ENCODE measurements at regions not wholly inside any gene's neighbourhood (a gene's known extent, or its start where the extent isn't known, plus 50 kb on each side); places are given as distances from the start of the nearest gene placed in this dataset.

GRCh38 chr6:14216946-14217684 is 99.5 kb downstream of the CD83 start:
- TF ChIP-seq, protein P1, sequence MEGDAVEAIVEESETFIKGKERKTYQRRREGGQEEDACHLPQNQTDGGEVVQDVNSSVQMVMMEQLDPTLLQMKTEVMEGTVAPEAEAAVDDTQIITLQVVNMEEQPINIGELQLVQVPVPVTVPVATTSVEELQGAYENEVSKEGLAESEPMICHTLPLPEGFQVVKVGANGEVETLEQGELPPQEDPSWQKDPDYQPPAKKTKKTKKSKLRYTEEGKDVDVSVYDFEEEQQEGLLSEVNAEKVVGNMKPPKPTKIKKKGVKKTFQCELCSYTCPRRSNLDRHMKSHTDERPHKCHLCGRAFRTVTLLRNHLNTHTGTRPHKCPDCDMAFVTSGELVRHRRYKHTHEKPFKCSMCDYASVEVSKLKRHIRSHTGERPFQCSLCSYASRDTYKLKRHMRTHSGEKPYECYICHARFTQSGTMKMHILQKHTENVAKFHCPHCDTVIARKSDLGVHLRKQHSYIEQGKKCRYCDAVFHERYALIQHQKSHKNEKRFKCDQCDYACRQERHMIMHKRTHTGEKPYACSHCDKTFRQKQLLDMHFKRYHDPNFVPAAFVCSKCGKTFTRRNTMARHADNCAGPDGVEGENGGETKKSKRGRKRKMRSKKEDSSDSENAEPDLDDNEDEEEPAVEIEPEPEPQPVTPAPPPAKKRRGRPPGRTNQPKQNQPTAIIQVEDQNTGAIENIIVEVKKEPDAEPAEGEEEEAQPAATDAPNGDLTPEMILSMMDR (IDR thresholded peaks at IDR 0.05; ENCODE audit: low read depth, low read length) = no peak
- H3K4me3 ChIP-seq (ENCODE audit: low read depth, low read length) = no peak overlapping the region

DNA sequence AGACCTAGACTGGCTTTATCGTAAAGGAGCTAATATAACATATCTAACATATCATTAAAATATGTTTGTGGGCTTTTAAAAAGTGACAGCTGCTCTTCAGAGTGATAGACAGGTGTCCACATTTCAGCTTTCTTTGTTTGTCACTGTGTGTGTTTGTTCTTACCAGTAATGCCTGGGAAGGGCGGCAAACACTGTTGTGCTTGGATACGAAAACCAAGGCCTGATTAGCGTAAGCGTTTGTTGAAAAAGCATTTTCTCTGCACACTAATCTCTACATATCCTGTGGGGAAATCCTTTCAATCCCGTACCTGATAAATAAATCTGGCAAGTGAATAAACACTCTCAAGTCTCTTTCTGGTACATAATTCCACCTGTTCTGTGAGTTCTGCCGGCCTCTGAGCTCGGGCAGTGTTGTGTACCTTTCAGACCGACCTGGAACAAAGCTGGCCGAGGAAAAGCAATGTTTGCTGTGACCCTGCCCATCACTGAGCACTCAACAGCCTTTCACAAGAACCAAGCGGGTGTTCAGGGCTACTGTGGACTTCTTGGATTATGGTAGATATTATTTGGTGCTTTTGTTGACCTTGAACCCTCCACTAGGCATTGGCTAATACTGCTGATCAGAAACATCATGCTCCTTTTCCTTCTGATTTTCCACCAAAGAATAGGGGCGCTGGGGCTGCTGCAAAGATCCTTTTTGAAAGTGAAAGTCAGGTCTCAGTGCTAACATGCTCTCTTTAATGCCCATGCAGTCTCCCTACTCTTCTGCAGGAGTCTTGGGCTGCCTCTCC is 100.4 kb downstream of the CD83 start:
- TF ChIP-seq, protein P1 (IDR thresholded peaks at IDR 0.05; ENCODE audit: low read depth, low read length) = no peak
- no peak overlapping the region for H3K4me3 ChIP-seq (ENCODE audit: low read depth, low read length)

DNA sequence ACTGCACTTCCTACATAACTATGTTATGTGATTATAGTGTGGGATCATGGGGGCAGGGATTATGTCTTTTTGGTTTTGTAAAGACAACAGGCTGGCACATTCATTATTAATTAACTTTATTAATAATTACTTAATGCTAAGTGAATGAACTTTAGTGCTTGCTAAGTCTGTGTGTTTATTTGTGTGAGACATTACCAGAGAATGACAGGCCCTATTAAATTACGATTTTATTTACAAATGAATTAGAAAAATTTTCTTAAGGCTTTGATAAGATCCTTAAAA is 100.9 kb downstream of the CD83 start:
- no peak overlapping the region for H3K4me3 ChIP-seq (ENCODE audit: low read depth, low read length)
- TF ChIP-seq, protein P1 (IDR thresholded peaks at IDR 0.05; ENCODE audit: low read depth, low read length) = no peak

- no peak overlapping the region for H3K4me3 ChIP-seq (ENCODE audit: low read depth, low read length)
- TF ChIP-seq, protein P1 (IDR thresholded peaks at IDR 0.05; ENCODE audit: low read depth, low read length) = no peak
Observed at GRCh38 chr6:14221564-14222279, 104.2 kb downstream of the CD83 start.

DNA sequence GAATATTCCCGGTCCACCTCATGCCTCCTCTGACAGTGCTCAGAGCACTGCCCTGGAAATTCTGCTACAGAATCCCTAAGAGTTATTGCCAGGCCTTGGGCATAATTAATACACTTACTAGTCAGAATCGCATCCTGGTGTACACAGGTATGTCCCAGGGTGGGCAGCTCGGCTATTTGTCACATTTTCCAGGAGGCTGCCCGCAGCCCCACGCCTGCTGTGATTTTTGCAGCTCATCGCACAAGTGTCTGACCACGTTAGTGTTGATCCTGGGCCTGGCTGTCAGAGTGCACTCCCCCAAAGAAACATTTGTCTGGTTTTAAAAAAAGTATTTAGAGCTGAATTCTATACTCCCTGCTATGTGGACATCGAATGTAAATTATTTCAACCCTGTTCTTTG is 105.4 kb downstream of the CD83 start:
- H3K4me3 ChIP-seq (ENCODE audit: low read depth, low read length) = no peak overlapping the region
- TF ChIP-seq, protein P1 (IDR thresholded peaks at IDR 0.05; ENCODE audit: low read depth, low read length) = no peak

DNA sequence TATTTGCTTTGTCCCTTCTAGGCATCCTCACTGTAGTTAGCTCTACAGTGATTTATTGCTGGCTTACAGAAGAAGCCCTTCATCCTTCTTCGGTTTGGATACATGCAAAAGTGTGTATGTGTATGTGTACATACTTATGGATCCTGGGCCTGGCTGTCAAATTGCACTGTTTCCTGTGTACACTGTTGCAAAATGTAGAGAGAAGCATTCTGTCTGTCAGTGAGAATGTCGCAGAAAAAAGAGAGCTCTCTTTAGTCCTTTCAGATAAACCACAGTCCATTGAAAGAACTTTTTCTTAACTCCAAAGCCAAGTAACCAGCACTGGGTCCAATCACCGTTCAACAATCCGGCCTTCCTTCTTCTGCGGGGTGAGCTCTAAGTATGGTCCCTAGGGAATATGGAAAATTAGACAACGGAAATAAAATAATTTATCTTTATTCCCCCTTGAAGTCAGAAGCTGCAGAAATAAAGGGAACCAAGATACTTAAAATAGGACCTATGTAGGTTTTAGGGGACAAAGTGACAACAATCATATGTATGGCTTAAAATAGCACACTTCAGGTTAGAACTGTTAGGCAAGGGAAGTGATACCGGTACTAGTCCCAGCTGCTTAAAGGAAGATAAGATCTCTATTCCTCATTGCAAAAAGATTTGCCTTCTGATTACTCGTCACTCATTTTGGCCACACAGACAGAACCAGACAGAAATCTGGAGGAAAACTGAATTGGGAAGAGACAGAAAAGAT is 107.0 kb downstream of the CD83 start:
- no peak overlapping the region for H3K4me3 ChIP-seq (ENCODE audit: low read depth, low read length)
- TF ChIP-seq, protein P1 (IDR thresholded peaks at IDR 0.05; ENCODE audit: low read depth, low read length) = no peak

All from WI38 (cell line).